DMS153 treated with DMSO at 0.1 percent for 48 hours (cell line): ENCODE measurements at regions not wholly inside any gene's neighbourhood (a gene's known extent, or its start where the extent isn't known, plus 50 kb on each side); places are given as distances from the start of the nearest gene placed in this dataset.

Experiments
- DNase-seq: peaks from one replicate; lab custom pipeline; 2025; ENCODE audit not compliant: unreplicated experiment; lab: John Stamatoyannopoulos, UW

- no peak for DNase-seq
These were observed 1163.4 kb upstream of the TMPRSS15 start for GRCh38 chr21:19566975-19567374.

DNA sequence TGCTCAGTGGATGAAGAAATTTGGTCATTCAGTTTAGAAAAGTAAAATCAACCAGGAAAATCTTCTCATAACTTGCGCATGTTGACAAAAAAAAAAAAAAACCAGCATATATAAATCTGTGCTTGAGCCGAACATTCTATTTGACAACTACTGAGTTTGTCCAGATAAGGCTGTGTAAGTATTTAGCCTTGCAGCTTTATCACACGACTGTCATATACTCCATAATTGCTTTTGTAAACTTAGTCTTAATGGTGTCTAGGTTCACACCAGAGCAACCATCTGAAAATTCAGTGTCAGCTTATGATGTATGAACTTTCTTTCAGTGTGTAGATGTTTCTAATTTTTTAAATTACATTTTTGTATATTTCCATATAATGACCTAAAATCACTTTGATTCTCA is 1173.8 kb upstream of the TMPRSS15 start:
- no peak for DNase-seq

DNA sequence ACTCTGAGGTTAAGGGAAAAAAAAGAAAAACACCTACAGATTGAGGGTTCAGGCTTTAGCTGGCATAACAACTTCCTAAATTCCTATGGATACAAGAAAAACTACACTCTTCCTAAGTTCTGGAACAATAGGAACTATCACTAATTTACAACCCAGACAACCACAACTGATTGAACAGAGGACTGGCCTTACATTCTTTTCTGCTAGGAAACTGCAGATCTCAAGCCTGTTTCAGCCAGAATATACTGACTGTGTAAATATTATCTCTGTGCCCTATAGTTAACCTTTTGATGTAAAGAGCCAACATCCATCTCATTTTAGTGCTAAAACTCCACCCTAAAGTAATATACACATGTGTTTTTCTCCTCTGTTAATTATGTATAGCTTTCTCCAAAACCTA is 1186.5 kb upstream of the TMPRSS15 start:
- no peak for DNase-seq

DNA sequence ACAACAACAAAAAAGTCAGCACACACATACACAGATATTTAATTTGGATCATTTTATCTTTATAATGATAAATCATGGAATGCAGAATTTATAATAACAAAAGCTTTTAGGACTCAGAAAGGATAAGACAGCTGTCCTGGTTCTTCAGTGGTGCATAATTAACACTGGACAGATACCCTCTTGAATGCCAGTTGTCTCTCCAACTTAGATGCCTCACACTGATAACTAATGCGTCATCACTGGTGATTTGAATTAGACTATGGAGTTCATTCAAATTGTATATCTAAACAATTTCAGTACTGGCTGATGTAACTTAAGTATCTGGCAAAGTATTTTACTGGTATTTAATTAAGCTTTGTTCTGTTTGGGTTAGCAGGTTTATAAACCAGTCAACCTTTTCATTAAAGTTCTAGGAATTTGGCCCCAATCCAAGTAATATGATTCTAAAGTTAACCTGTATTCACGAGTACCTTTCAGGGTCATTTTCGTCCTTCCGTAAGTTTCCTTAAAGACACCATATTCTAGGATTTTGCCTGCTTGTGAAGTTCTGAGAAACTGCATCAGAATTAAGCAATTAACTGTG is 1199.5 kb upstream of the TMPRSS15 start:
- no peak for DNase-seq

DNA sequence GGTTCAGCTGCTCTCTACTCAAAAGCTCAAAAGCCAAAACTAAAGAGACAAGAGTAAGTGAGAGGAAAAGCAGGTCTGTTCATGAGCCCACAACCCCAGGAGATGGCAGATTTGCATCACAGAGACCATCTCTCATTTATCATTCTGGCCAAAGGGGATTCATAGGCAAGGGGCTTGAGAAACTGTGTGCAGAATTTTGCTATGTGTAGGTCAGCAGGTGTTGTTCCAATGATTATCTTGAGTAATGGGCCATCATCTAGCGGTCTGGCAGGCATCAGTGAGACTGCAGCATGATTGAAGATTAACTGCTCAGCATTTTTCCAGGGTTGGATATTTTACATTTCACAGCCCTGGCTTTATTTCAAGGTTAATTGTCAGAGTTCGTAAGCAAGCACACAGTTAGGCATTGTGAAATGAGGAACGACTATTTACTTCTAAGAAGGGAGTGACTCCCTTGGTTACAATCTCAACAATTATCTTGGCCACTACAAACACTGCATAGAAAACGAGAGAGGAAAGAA is 1204.6 kb upstream of the TMPRSS15 start:
- no peak for DNase-seq

- no peak for DNase-seq
These were observed 1206.0 kb upstream of the TMPRSS15 start for GRCh38 chr21:19609611-19610010.

- no peak for DNase-seq
These were observed 1218.4 kb upstream of the TMPRSS15 start for GRCh38 chr21:19621837-19622496.

DNA sequence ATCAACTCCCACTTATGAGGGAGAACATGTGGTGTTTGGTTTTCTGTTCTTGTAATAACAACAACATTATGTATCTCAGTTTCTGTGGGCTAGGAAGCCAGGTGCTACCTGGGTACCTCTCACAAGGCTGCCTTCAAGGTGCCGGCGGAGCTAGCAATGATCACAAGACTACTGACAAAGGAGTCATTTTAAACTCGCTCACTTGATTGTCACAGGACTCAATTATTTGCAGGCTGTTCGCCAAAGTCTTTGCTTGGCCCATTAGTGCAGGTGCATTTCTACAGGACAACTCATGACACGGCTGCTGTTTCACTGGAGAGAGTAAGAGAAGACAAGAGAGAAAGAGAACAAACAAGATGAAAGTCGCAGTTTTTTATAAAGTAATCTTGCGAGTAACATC is 1237.4 kb upstream of the TMPRSS15 start:
- DNase-seq = no peak

DNA sequence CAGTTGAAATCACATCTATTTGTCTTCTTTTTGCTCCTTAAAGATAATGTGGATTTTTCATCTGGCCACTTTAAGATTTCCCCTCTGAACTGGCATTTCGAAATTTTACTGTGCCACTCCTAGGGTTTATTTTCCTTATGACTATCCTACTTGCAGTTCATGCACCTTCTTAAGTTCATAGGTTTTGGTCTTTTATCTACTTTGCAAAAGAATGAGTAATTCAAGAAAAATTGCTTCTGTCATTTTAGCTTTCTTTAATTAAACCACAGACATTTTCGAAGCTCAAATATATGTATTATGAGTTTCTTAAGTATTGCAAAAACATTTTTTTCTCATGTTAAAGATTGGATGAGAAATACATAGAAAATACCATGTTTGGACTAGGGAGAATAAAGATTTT is 1244.8 kb upstream of the TMPRSS15 start:
- DNase-seq = no peak

GRCh38 chr21:19683492-19683891 is 1279.9 kb upstream of the TMPRSS15 start:
- no peak for DNase-seq

- DNase-seq = no peak
These were observed 1280.7 kb upstream of the TMPRSS15 start for GRCh38 chr21:19684328-19684727.

DNA sequence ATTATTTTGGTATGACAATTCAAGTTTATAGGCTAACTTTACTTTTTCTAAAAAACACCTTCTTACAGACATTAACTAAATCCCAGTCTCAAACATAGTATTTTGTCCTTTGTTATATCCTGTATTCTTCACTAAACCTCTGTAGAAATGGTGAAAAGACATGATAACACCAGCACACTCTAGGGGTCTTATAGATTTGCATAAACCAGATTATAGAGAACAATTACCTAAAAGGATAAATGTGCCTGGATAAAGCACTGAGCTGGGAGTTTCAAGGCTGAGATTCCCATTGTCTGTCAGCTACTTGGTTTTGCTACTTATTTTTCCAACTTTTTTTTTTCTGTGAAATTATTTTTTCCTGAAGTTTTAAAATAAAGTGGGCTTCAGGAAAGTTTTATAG is 1288.6 kb upstream of the TMPRSS15 start:
- no peak for DNase-seq

DNA sequence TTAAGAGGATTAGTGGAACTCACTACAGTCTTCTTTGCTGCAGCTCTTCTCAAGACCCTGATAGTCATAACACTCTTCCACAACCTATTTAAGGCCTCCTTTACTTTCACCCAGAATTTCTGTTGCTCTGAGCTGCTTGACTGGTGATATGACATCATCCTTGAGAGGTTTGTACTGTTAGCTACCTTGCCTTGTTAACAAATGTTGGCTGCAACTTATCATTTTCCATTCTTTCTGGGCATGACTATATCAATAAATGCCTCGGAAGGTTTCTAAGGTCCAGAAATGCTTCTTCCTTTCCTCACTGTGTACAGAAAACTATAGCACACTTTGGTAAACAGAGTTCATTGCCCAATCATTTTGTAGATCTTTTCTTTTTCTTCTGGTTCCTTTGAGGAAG is 1292.2 kb upstream of the TMPRSS15 start:
- DNase-seq = no peak

DNA sequence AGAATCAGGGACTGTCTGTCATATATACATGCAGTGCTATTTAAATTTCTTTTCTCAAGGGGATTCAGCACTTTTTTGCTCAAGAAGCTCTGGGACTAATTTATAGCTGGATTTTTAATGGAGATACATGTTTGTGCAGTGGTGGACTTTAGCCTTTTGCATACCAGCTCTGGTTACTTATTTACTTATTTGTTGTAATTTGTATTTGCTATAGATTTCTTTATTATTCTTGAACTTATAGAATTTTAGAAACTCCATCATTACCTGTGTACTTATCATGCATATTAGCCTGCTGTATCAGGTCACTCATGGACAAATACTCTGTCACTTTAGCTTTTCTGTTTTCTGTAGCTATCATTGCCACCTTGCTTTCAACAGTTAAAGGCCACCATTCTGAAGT is 1296.9 kb upstream of the TMPRSS15 start:
- DNase-seq = no peak

DNA sequence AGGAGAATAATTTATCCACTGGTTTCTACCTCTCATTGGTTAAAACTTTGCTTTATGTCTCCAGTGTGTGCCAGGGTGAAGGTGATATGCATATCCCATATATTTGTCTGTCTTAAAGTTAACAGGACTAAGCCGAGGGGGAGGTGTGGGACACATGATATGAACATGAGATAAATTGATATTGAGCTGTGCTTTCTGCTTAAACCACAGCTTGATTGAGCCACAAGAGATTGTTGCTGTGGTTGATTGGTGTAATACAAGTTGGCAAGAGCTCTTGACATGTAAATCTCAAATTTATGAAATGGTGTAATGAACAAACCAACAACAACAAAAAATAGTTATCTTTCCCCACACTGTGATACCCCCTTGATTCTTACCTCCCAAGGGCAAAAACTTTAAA is 1295.5 kb upstream of the NCAM2 start:
- DNase-seq = no peak

- no peak for DNase-seq
These were observed 1293.4 kb upstream of the NCAM2 start for GRCh38 chr21:19704832-19705231.

DNA sequence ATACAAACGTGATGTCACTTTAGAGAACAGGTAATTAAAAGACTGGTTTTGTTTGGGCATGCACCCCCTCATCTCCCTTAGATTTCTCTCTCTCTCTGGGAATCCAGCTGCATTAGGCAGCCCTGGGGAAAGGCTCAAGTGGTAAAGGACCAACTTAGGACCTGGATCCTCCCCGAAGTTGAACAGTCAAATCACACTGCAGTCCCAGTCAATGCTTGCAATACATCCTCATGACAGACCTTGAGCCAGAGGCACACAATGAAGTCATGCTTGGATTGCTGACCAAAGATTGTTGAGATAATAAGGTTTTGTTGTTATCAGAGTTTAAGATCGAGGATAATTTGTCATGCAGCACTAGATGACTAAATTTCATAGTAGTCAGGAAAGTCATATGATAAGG is 1285.8 kb upstream of the NCAM2 start:
- no peak for DNase-seq

GRCh38 chr21:19713313-19713712 is 1284.9 kb upstream of the NCAM2 start:
- no peak for DNase-seq

DNA sequence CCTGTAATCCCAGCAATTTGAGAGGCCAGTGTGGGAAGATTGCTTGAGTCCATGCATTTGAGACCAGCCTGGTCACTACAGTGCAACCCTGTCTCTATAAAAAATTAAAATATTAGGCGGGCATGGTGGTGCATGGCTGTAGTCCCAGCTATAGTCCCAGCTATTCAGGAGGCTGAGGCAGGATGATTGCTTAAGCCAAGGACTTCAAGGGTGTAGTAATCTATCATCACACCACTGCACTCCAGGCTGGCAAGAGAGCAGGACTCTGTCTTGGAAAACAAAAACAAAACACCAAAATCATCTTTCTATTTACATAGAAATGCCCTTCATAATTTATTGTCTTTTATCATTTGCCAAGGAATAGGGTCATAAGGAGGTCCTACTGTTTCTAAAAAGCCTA is 1274.1 kb upstream of the NCAM2 start:
- no peak for DNase-seq

DNA sequence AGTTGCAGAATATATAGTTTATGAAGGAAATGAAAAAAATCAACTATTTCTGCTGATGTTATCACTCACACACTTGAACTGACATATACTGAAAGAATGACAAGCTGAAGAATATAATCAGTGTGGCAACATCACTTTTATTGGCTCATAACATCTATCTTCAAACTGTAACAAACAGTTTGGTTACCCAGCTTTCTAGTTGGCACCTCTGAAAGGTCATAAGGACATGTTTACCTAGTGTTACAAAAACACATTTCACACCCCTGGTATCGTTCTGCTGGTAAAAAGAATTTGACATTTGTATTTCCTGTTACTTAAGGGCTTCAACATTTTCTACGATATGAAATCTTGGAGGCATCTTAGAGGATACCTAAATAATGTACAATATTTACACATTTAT is 1267.0 kb upstream of the NCAM2 start:
- DNase-seq = no peak

- no peak for DNase-seq
These were observed 1238.4 kb upstream of the NCAM2 start for GRCh38 chr21:19759836-19760235.

GRCh38 chr21:19767546-19767945 is 1230.7 kb upstream of the NCAM2 start:
- no peak for DNase-seq

GRCh38 chr21:19771881-19772280 is 1226.3 kb upstream of the NCAM2 start:
- no peak for DNase-seq
